Gastrocnemius medialis (tissue), 4 donors: ENCODE measurements at regions not wholly inside any gene's neighbourhood (a gene's known extent, or its start where the extent isn't known, plus 50 kb on each side); places are given as distances from the start of the nearest gene placed in this dataset.

Experiments
- CTCF ChIP-seq, 5 experiments: fragments of 450-650 bp in 3 of 5; fragments of 200-600 bp in 2 of 5; sonication (generic) in 2 of 5; IDR thresholded peaks in 4 of 5; conservative IDR thresholded peaks in 1 of 5; 1 replicate in 4 of 5; 2 replicates in 1 of 5; pipeline ENCODE4 v1.5.1; 2016 to 2019; ENCODE audit warnings: antibody characterized with exemption in 5 of 5, mild to moderate bottlenecking in 3 of 5, moderate library complexity in 3 of 5
- POLR2A ChIP-seq, 2 donors: fragments of 450-650 bp; IDR thresholded peaks; one replicate each; pipeline ENCODE4 v1.6.1; 2017; ENCODE audit warnings: antibody characterized with exemption in 2 of 2, mild to moderate bottlenecking in 2 of 2, moderate library complexity in 2 of 2

GRCh38 chr4:116444117-116444516 lies 641.3 kb downstream of the TRAM1L1 start:
- TF ChIP-seq POLR2A (IDR thresholded peaks at IDR 0.05) (no peak), CTCF (IDR thresholded peaks at IDR 0.05 in 4 of 5, conservative IDR thresholded peaks at IDR 0.05 in 1 of 5) (no peak)
